Caki2 (cell line): ENCODE measurements at regions not wholly inside any gene's neighbourhood (a gene's known extent, or its start where the extent isn't known, plus 50 kb on each side); places are given as distances from the start of the nearest gene placed in this dataset.
A peak's percentile ranks its signal among the peaks of the same experiment; 100 is the strongest.
"Not testable (repeated sequence)": the region's sequence is repeated elsewhere in the genome, so short reads cannot be mapped to it uniquely, and the experiment has no call there.

Experiments used
- DNase-seq: peaks from one replicate; pipeline ENCODE4 v3.0.0-alpha.2; 2015; ENCODE audit warnings: low read depth
- in situ Hi-C: cut with HindIII; loops from 2 replicates; pipeline ENCODE4 v1.10.0; 2016; ENCODE audit warnings: low sequenced_read_pairs, low pct_unique_long_range_greater_than_20kb, mixed read lengths

- no peak for DNase-seq
- in situ Hi-C loops, result no loop called here
These were observed 128.6 kb downstream of the ZNF467 start for GRCh38 chr7:149644754-149645153.

- DNase-seq, result no peak
- in situ Hi-C loops, result no loop called here
These were observed 130.8 kb downstream of the ZNF467 start for GRCh38 chr7:149642589-149642988.

GRCh38 chr7:149638566-149639320 is 134.6 kb downstream of the ZNF467 start:
- in situ Hi-C loops, result no loop called here
- no peak for DNase-seq

- in situ Hi-C loops, result no loop called here
- DNase-seq, result no peak
These were observed 135.3 kb downstream of the ZNF467 start for GRCh38 chr7:149637911-149638565.

- in situ Hi-C loops, result no loop called here
- no peak for DNase-seq
These were observed 137.6 kb downstream of the ZNF467 start for GRCh38 chr7:149635561-149636329.

GRCh38 chr7:149633976-149634945 is 136.7 kb upstream of the ZNF746 start:
- in situ Hi-C loops, result no loop called here
- DNase-seq, result no peak

- in situ Hi-C loops, DNase-seq: not testable (repeated sequence)
These were observed 130.9 kb upstream of the ZNF746 start for GRCh38 chr7:149628361-149629149.

- in situ Hi-C loops, result no loop called here
- DNase-seq, result no peak
These were observed 130.3 kb upstream of the ZNF746 start for GRCh38 chr7:149627911-149628310.

GRCh38 chr7:149626972-149627371 is 129.4 kb upstream of the ZNF746 start:
- in situ Hi-C loops, result no loop called here
- no peak for DNase-seq

- DNase-seq, result no peak
- in situ Hi-C loops, result no loop called here
These were observed 128.4 kb upstream of the ZNF746 start for GRCh38 chr7:149625947-149626392.

- peak; percentile 31 for DNase-seq
- in situ Hi-C loops, result no loop called here
These were observed 127.8 kb upstream of the ZNF746 start for GRCh38 chr7:149625340-149625946.

- peak; percentile 87 for DNase-seq
- in situ Hi-C loops, result no loop called here
These were observed 127.1 kb upstream of the ZNF746 start for GRCh38 chr7:149624419-149625339.

GRCh38 chr7:149624006-149624405 is 126.4 kb upstream of the ZNF746 start:
- in situ Hi-C loops, result no loop called here
- DNase-seq, result peak; percentile 14

GRCh38 chr7:149623262-149623997 is 125.8 kb upstream of the ZNF746 start:
- DNase-seq, result peak; percentile 47
- in situ Hi-C loops, result not testable (repeated sequence)

GRCh38 chr7:149622444-149623210 is 125.0 kb upstream of the ZNF746 start:
- DNase-seq, result no peak
- in situ Hi-C loops, result no loop called here
